Esophagus muscularis mucosa (tissue), 3 donors: ENCODE measurements at regions not wholly inside any gene's neighbourhood (a gene's known extent, or its start where the extent isn't known, plus 50 kb on each side); places are given as distances from the start of the nearest gene placed in this dataset.

Source experiments
- CTCF ChIP-seq, 3 experiments: fragments of 200-600 bp in 2 of 3; fragments of 450-650 bp in 1 of 3; sonication (generic) in 2 of 3; IDR thresholded peaks; one replicate each; pipeline ENCODE4 v1.5.1; 2017 to 2019; ENCODE audit warnings: antibody characterized with exemption in 3 of 3, mild to moderate bottlenecking in 2 of 3, moderate library complexity in 1 of 3
- EP300 ChIP-seq: sonication (generic); formaldehyde crosslinking; IDR thresholded peaks from one replicate; pipeline ENCODE4 v1.6.1; 2017; ENCODE audit warnings: antibody characterized with exemption

- TF ChIP-seq CTCF (IDR thresholded peaks at IDR 0.05) = no peak
- TF ChIP-seq EP300 = no peak
Measured at GRCh38 chr2:177098001-177098613, 114.5 kb upstream of the HNRNPA3 start.
